ENCODE measurements at regions not wholly inside any gene's neighbourhood (a gene's known extent, or its start where the extent isn't known, plus 50 kb on each side); places are given as distances from the start of the nearest gene placed in this dataset.

- no peak for TF ChIP-seq CTCF (IDR thresholded peaks at IDR 0.05)
- no peak for TF ChIP-seq POLR2A (IDR thresholded peaks at IDR 0.05)
Observed at GRCh38 chr4:136307765-136308164, 1224.5 kb downstream of the PCDH18 start.
